ENCODE measurements at regions not wholly inside any gene's neighbourhood (a gene's known extent, or its start where the extent isn't known, plus 50 kb on each side); places are given as distances from the start of the nearest gene placed in this dataset.
A peak's percentile ranks its signal among the peaks of the same experiment; 100 is the strongest.

GRCh38 chr5:50965654-50966375 lies 299.4 kb downstream of the PARP8 start:
- TF ChIP-seq CTCF (IDR thresholded peaks at IDR 0.05) (no peak), ZFX (IDR thresholded peaks at IDR 0.05; ENCODE audit: borderline replicate concordance) (no peak)
- no peak overlapping the region for H3K27ac ChIP-seq

DNA sequence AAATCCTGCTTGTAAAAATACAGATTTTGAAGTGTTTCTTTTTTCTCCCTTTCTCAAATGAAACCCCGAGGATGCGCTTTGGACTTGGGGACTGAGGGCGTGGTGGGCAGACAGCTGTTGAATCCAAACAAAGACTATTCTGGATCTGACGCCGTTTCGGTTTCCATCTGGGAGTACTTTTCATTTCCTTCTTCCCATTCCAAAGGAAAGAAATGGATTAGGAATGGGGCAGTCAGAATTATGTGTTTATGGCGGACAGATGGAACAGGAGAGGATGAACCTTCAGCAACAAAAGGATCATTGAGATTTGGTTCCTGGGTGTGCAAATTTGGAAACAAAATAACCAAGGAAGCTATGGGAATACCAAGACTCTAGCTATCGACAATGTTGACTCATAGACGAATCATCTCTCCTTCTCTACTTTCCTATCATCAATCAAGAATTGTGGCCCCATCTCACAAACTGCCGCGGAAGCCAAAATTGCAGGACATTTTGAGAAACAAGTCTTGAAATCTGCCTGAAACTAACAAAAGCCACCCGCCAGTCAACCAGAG lies 300.6 kb downstream of the PARP8 start:
- TF ChIP-seq CTCF (IDR thresholded peaks at IDR 0.05) (no peak), ZFX (IDR thresholded peaks at IDR 0.05; ENCODE audit: borderline replicate concordance) (no peak)
- no peak overlapping the region for H3K27ac ChIP-seq

DNA sequence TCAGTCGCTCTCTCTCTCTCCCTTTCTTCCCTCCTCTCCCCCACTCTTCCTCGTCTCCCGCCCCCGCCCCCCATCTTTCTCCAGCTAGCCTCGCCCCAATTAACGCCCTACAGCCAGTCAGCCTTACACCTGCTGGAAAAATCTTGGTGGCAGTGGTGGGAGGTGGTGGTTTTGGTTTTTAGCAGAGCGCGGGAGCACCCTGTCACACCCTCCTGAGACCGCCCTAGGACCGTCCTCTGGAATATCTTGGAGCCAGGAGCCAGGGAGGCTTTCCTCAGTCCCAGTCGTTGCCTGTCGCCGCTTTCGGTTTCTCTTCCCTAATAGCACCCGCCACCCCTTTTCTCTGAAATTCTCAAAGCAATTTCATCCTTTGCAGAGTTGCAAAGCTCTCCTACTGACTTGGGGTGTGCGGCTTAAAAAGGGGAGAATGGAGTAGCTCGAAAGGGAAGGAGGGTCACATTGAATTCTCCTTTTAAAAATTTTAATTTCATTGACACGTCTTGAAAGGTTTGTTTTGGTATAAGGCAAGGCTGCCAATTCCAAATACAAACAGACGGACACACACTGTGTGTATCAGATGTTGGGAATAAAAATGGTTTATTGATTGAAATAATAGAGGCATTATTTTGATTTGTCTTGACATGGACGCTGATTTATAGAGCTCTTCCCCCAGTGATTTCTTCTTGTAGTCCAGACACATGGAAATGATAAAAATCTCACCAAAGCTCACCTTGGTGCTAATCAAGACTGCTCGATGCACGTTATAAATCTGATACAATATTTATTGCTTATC lies 301.3 kb downstream of the PARP8 start:
- no peak overlapping the region for H3K27ac ChIP-seq
- TF ChIP-seq ZFX (IDR thresholded peaks at IDR 0.05; ENCODE audit: borderline replicate concordance): no peak
- no peak for TF ChIP-seq CTCF (IDR thresholded peaks at IDR 0.05)

DNA sequence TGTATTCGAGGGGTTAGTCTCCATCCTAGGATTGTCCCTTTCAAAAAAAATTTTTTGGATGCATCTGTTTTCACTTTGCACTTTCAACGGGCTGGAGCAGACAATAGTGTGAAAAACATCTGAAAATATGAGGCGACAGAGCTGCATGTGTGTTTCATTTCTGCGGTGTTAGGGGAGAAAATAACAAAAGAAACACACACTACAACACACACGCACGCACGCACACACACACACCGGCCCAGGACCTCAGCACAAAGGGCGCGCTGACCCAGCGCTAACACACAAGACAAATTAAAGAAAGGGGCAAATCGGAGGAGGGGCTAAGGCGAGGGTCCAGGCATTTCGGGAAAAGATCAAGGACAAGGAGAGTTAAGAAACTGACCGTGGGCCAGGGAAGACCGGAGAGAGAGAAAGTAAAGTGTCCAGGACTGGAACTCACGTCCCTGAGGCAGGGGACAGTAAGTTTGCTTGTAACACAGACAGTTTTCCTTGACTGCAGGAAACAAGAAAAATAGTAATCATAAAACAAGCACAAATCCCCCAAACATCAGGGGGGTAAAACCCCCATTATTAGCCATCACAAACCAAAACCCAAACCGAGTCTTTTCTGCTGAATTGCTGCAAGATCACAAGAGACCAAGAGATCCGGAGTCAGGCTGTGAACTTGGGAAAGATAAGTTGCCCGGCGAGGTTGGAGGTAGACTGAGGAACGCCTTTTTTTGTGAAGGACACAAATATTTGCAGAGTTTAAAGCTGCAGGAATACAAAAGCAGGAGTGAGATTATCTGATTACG lies 302.1 kb downstream of the PARP8 start:
- no peak overlapping the region for H3K27ac ChIP-seq

DNA sequence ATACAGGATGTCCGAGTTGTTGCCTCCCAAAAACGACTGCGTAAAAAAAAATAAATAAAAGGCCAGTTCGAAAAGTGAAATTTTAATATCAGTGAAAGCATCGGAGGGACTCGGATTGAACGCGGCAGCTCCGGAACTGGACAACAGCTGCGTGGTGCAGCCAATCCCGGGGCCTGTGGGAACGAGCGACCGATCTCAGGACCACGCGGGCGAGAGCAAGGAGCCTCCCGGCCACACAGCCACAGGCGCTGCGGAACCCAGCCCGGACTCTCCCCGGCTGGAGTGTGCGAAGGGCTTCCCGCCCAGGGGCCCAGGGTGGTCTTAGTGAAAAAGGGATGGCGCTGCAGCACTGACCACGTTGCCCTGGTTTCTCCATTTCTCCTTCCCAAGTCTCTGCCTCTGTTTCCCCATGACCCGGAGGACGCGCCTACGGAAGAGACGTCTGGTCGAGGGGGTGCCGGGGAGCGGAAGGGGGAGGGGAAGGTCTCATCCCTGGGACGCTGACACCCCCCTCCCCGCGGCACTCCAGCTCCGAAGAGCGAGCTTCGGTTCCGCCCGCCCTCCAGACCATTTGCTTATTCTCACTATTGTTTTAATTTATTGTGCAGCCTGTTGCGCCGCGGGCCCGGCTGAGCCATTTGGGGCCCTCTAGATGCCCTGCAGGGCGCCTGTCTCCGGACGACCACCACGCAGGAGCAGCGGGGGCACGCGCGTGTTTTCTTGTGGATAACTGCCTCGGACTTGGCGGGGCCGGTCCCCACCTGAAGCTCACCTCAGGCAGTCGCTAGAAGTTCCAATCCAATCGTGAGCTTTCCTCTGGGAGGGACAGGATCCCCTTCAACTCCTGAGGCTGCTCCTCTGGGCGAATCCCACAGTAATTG lies 303.0 kb downstream of the PARP8 start:
- no peak overlapping the region for H3K27ac ChIP-seq
- TF ChIP-seq CTCF (IDR thresholded peaks at IDR 0.05): 0 out of 2 replicates have a peak, but pooled peaks have one; percentile 5
- TF ChIP-seq ZFX (IDR thresholded peaks at IDR 0.05; ENCODE audit: borderline replicate concordance): no peak

More for the DNA sequence above, 302.1 kb downstream of the PARP8 start:
- TF ChIP-seq CTCF (IDR thresholded peaks at IDR 0.05) (no peak), ZFX (IDR thresholded peaks at IDR 0.05; ENCODE audit: borderline replicate concordance) (no peak)

- no peak for TF ChIP-seq CTCF (IDR thresholded peaks at IDR 0.05)
- TF ChIP-seq ZFX (IDR thresholded peaks at IDR 0.05; ENCODE audit: borderline replicate concordance): no peak
- H3K27ac ChIP-seq: no peak overlapping the region
These were observed 309.4 kb downstream of the PARP8 start for GRCh38 chr5:50975840-50976239.
